ENCODE measurements at regions not wholly inside any gene's neighbourhood (a gene's known extent, or its start where the extent isn't known, plus 50 kb on each side); places are given as distances from the start of the nearest gene placed in this dataset.

- TF ChIP-seq TCF12 (IDR thresholded peaks at IDR 0.05), result no peak
- no peak for TF ChIP-seq CTCF (IDR thresholded peaks at IDR 0.05)
- no peak for TF ChIP-seq NFIC (IDR thresholded peaks at IDR 0.05; ENCODE audit: borderline replicate concordance)
- TF ChIP-seq GABPA (IDR thresholded peaks at IDR 0.05; ENCODE audit: low read depth), result no peak
- TF ChIP-seq POLR2AphosphoS5 (IDR thresholded peaks at IDR 0.05; ENCODE audit: low read depth, low read length), result no peak
- no peak for TF ChIP-seq TAF1 (IDR thresholded peaks at IDR 0.05; ENCODE audit: borderline replicate concordance, low read depth, low read length)
- no peak for TF ChIP-seq REST (IDR thresholded peaks at IDR 0.05; ENCODE audit: low read depth, low read length)
- no peak for TF ChIP-seq EZH2phosphoT487 (IDR thresholded peaks at IDR 0.05; ENCODE audit: borderline replicate concordance, low read depth)
Observed at GRCh38 chr3:62955126-62955525, 79.9 kb upstream of the CADPS start.

Measured in SK-N-SH (cell line).